ENCODE measurements at regions not wholly inside any gene's neighbourhood (a gene's known extent, or its start where the extent isn't known, plus 50 kb on each side); places are given as distances from the start of the nearest gene placed in this dataset.

DNA sequence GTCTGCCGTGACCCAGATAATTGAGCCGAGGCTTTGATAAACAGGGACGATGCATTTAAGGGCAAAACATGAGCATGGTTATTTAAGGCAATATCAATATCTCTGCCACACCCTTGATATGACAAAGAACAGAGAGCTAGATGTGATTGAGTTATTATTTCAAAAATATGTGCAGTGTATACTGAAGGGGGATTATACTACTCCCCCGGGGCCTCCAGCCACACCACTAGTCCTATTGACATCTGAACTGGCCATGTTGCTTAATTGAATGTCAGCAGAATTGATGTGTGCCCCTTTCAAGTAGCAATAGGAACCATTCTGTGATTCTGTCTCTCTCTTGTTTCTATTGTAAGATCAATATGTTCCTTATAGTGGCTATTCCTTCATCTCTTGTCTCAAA, 794.8 kb upstream of the SEL1L start:
- Histone ChIP-seq H3K9me3 (ENCODE audit: low read depth, low read length) (no peaks in the 10 kb centered on the region), H3K4me3 (no peak overlapping the region)
- TF ChIP-seq FOXP2 (optimal IDR thresholded peaks at IDR 0.05; ENCODE audit: control extremely low read depth, extremely low read length, insufficient read depth), result no peak
- TF ChIP-seq POLR2AphosphoS5 (IDR thresholded peaks at IDR 0.05; ENCODE audit: borderline replicate concordance, low read depth, low read length), result no peak
- no peak for TF ChIP-seq EZH2 (IDR thresholded peaks at IDR 0.05)

DNA sequence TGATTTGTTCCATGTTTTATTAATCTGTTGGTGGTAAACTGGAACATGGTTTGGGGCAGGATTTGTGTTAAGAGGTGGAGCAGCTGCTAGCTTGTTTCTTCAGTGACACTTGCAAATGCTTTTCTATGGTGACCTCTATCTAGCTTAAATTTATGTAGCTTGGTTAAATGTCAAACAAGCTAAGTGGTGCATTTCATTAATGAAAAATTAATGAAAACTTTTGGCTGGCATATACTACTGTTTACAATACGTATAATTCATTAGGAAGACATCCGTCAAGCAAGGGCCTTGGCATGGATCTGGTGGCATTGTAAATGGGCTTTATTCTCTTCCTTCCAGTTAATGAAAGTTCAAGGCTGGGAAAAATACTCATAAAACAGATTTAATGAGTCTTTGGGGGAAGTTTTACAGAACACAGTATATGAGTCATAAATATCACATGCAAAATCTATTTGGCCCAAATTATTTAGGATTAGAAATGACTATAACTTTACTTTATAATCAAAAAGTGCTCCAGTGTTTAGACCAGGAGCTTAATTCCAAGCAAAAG, 807.7 kb upstream of the SEL1L start:
- no peaks in the 10 kb centered on the region; the same call in 1 of the 2 replicates for H3K9me3 ChIP-seq (ENCODE audit: low read depth, low read length)
- DNase-seq (ENCODE audit: low read depth, low spot score), result no peak
- H3K36me3 ChIP-seq (ENCODE audit: insufficient read depth, low read length), result no peaks in the 10 kb centered on the region
- no peak for TF ChIP-seq FOXP2 (optimal IDR thresholded peaks at IDR 0.05; ENCODE audit: control extremely low read depth, extremely low read length, insufficient read depth)
- H3K4me3 ChIP-seq, result no peak overlapping the region
- H3K9ac ChIP-seq (ENCODE audit: insufficient read length), result no peak overlapping the region
- H3K27ac ChIP-seq, result no peak overlapping the region

More for the DNA sequence above, 794.8 kb upstream of the SEL1L start:
- Histone ChIP-seq H3K36me3 (ENCODE audit: insufficient read depth, low read length) (no peaks in the 10 kb centered on the region), H3K27ac (no peak overlapping the region), H3K9ac (ENCODE audit: insufficient read length) (no peak overlapping the region)
- DNase-seq (ENCODE audit: low read depth, low spot score), result no peak

DNA sequence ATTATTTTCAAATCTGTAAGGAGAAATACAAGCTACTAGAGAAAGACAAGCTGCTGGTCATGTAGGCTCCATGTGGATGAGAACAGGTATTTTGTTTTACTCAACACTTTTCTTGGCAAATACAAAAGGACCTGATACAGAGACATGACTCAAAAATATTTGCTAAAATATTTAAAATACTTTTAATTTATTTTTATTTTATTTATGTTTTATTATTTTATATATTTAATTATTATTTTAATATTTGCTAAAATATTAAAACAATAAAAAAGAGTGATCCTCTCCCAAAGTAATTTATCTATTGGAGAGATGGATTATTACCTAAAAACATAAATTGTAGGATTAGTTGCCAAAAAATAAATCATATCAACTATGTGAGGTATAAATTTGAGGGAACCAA, 808.9 kb upstream of the SEL1L start:
- TF ChIP-seq POLR2AphosphoS5 (IDR thresholded peaks at IDR 0.05; ENCODE audit: borderline replicate concordance, low read depth, low read length) (no peak), FOXP2 (optimal IDR thresholded peaks at IDR 0.05; ENCODE audit: control extremely low read depth, extremely low read length, insufficient read depth) (no peak), EZH2 (IDR thresholded peaks at IDR 0.05) (no peak)
- no peak overlapping the region for H3K27ac ChIP-seq
- H3K9ac ChIP-seq (ENCODE audit: insufficient read length), result no peak overlapping the region
- no peak for DNase-seq (ENCODE audit: low read depth, low spot score)
- no peaks in the 10 kb centered on the region; the same call in 1 of the 2 replicates for H3K9me3 ChIP-seq (ENCODE audit: low read depth, low read length)
- H3K36me3 ChIP-seq (ENCODE audit: insufficient read depth, low read length), result no peaks in the 10 kb centered on the region
- no peak overlapping the region for H3K4me3 ChIP-seq

DNA sequence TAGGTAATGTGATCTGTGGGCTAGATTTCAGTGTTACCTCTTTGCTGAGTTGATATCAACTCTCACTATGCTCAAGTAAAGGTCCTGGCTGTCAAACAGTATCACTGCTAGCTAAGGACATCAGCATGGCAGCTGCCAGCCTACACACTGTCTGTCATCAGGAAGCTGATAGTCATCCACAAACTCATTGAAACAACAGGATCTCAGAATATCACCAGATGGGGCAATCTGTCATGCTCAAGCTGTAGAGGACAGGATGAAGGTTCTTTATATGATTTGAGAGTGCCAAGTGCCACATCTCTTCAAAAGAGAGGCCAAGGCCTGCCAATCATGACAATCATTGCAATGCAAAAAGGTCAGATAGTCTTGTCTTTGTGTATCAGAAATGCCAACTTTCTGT, 811.5 kb upstream of the SEL1L start:
- no peak for DNase-seq (ENCODE audit: low read depth, low spot score)
- H3K36me3 ChIP-seq (ENCODE audit: insufficient read depth, low read length), result no peaks in the 10 kb centered on the region
- H3K9me3 ChIP-seq (ENCODE audit: low read depth, low read length), result no peaks in the 10 kb centered on the region; the same call in 1 of the 2 replicates
- no peak overlapping the region for H3K9ac ChIP-seq (ENCODE audit: insufficient read length)
- TF ChIP-seq FOXP2 (optimal IDR thresholded peaks at IDR 0.05; ENCODE audit: control extremely low read depth, extremely low read length, insufficient read depth), result no peak
- no peak for TF ChIP-seq POLR2AphosphoS5 (IDR thresholded peaks at IDR 0.05; ENCODE audit: borderline replicate concordance, low read depth, low read length)
- no peak overlapping the region for H3K27ac ChIP-seq
- no peak overlapping the region for H3K4me3 ChIP-seq

DNA sequence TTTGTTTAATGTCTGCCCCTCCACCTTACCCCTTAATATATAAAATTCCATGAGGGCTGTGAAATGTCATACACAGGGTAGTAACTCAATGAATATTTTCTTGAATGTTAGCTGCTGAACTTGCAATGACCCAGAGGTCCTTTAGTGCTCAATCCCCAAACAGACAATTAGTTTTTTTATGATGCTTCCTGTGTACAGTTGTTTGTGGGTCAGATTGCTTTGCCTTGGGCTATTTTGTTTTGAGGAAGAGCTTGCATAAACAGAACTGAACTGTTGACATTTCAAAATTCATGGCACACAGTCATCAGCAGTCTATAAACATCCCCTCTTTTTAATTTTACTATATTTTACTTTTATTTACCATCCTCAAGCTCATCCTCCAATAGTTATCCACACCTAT, 820.5 kb upstream of the SEL1L start:
- TF ChIP-seq EZH2 (IDR thresholded peaks at IDR 0.05) (no peak), FOXP2 (optimal IDR thresholded peaks at IDR 0.05; ENCODE audit: control extremely low read depth, extremely low read length, insufficient read depth) (no peak), POLR2AphosphoS5 (IDR thresholded peaks at IDR 0.05; ENCODE audit: borderline replicate concordance, low read depth, low read length) (no peak)
- DNase-seq (ENCODE audit: low read depth, low spot score), result no peak
- Histone ChIP-seq H3K9me3 (ENCODE audit: low read depth, low read length) (no peaks in the 10 kb centered on the region), H3K36me3 (ENCODE audit: insufficient read depth, low read length) (no peaks in the 10 kb centered on the region), H3K4me3 (no peak overlapping the region), H3K27ac (no peak overlapping the region), H3K9ac (ENCODE audit: insufficient read length) (no peak overlapping the region)

DNA sequence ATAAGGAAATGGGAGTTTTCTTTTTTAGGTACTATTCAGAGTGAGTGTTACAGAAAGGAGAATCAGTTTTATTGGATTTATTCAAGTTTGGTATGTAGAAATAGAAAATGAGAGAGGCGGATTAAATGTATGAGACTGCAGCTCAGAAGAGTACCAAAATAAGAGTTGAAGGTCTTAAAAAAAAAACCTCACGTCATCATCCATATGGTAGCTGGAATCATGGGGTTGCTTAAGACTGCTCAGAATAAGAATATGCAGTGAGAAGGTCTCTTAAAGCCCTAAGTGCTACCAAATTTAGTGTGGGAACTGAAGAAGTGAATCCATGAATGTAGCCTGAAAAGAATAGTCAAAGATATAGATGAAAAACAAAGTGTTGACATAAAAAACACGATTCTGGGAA, 825.5 kb upstream of the SEL1L start:
- no peak overlapping the region for H3K9ac ChIP-seq (ENCODE audit: insufficient read length)
- H3K4me3 ChIP-seq, result no peak overlapping the region
- no peaks in the 10 kb centered on the region for H3K9me3 ChIP-seq (ENCODE audit: low read depth, low read length)
- no peak for TF ChIP-seq POLR2AphosphoS5 (IDR thresholded peaks at IDR 0.05; ENCODE audit: borderline replicate concordance, low read depth, low read length)
- TF ChIP-seq FOXP2 (optimal IDR thresholded peaks at IDR 0.05; ENCODE audit: control extremely low read depth, extremely low read length, insufficient read depth), result no peak
- TF ChIP-seq EZH2 (IDR thresholded peaks at IDR 0.05), result no peak
- no peak overlapping the region for H3K27ac ChIP-seq
- no peak for DNase-seq (ENCODE audit: low read depth, low spot score)
- no peaks in the 10 kb centered on the region for H3K36me3 ChIP-seq (ENCODE audit: insufficient read depth, low read length)

DNA sequence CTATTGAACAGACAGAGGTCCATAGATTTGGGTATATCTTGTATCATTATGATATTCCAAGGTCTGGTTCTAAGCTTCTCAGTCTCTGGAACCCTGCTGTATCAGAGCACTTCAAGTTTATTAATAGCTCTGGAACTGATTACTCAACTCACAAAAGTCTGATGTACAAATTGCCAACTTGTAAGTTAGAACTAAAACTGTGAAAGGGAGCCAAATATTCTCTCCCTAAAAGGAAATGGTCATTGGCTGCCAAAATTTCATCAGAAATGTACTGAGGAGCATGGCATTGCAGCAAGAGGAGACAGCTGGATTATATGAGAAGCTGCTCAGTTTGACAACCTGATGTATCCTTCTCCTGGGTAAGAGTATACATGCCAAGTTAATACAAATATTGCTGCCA, 828.8 kb upstream of the SEL1L start:
- Histone ChIP-seq H3K9me3 (ENCODE audit: low read depth, low read length) (no peaks in the 10 kb centered on the region), H3K36me3 (ENCODE audit: insufficient read depth, low read length) (no peaks in the 10 kb centered on the region), H3K9ac (ENCODE audit: insufficient read length) (no peak overlapping the region), H3K27ac (no peak overlapping the region), H3K4me3 (no peak overlapping the region)
- no peak for DNase-seq (ENCODE audit: low read depth, low spot score)
- no peak for TF ChIP-seq EZH2 (IDR thresholded peaks at IDR 0.05)
- no peak for TF ChIP-seq FOXP2 (optimal IDR thresholded peaks at IDR 0.05; ENCODE audit: control extremely low read depth, extremely low read length, insufficient read depth)
- TF ChIP-seq POLR2AphosphoS5 (IDR thresholded peaks at IDR 0.05; ENCODE audit: borderline replicate concordance, low read depth, low read length), result no peak

DNA sequence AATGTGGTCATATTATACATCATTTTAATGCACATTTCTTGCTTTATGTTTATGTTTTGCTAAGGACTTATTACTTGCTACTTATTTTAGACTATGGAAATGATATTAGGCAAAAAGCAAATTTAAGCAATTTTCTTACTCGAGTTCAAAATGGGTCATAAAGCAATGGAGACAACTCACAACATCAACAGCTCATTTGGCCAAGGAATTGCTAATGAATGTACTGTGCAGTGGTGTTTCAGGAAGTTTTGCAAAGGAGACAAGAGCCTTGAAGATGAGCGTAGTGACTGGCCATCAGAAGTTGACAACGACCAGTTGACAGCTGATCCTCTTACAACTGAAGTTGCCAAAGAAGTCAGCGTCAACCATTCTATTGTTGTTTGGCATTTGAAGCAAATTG, 831.8 kb upstream of the SEL1L start:
- H3K36me3 ChIP-seq (ENCODE audit: insufficient read depth, low read length), result no peaks in the 10 kb centered on the region
- H3K27ac ChIP-seq, result no peak overlapping the region
- no peak overlapping the region for H3K4me3 ChIP-seq
- TF ChIP-seq FOXP2 (optimal IDR thresholded peaks at IDR 0.05; ENCODE audit: control extremely low read depth, extremely low read length, insufficient read depth) (no peak), POLR2AphosphoS5 (IDR thresholded peaks at IDR 0.05; ENCODE audit: borderline replicate concordance, low read depth, low read length) (no peak), EZH2 (IDR thresholded peaks at IDR 0.05) (no peak)
- DNase-seq (ENCODE audit: low read depth, low spot score), result no peak
- H3K9ac ChIP-seq (ENCODE audit: insufficient read length), result no peak overlapping the region
- H3K9me3 ChIP-seq (ENCODE audit: low read depth, low read length), result no peaks in the 10 kb centered on the region

DNA sequence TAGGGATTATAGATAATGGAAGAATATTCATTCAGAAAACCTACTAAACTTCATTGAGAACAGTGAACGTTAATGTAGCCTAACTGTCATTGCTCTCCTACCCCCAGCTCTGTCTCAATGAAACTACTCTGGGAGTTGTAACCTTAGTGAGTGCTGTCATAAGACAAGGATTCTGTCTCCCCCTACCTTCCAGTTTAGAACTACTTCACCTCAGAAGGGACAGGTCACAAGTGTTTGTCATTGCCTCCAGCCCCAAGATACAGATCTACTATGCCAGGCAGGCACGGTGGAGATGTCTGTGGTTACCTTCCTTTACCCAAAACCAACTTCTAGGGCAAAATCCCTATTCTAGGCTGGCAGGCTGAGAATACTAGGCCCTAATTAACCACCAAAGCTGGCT, 833.1 kb upstream of the SEL1L start:
- no peaks in the 10 kb centered on the region for H3K9me3 ChIP-seq (ENCODE audit: low read depth, low read length)
- H3K36me3 ChIP-seq (ENCODE audit: insufficient read depth, low read length), result no peaks in the 10 kb centered on the region
- H3K4me3 ChIP-seq, result no peak overlapping the region
- H3K9ac ChIP-seq (ENCODE audit: insufficient read length), result no peak overlapping the region
- no peak for DNase-seq (ENCODE audit: low read depth, low spot score)
- TF ChIP-seq POLR2AphosphoS5 (IDR thresholded peaks at IDR 0.05; ENCODE audit: borderline replicate concordance, low read depth, low read length) (no peak), EZH2 (IDR thresholded peaks at IDR 0.05) (no peak), FOXP2 (optimal IDR thresholded peaks at IDR 0.05; ENCODE audit: control extremely low read depth, extremely low read length, insufficient read depth) (no peak)
- no peak overlapping the region for H3K27ac ChIP-seq
